HEK293 (cell line): ENCODE measurements at regions not wholly inside any gene's neighbourhood (a gene's known extent, or its start where the extent isn't known, plus 50 kb on each side); places are given as distances from the start of the nearest gene placed in this dataset.

Source experiments
- CTCF ChIA-PET: fragments of 350-600 bp; formaldehyde crosslinking; extraction: SDS; loops from one replicate; lab custom pipeline; 2021; ENCODE audit warnings: antibody characterized with exemption; lab: Yijun Ruan, JAX
- POLR2A ChIA-PET: fragments of 300-600 bp; formaldehyde crosslinking; extraction: SDS; loops from one replicate; lab custom pipeline; 2020; ENCODE audit warnings: antibody characterized with exemption, inconsistent platforms; lab: Yijun Ruan, JAX
- H3K27ac ChIP-seq: fragments of 200-500 bp; sonication (Bioruptor generic); 2 replicates; pipeline ENCODE4 v1.5.1; 2014; ENCODE audit warnings: low read depth, low read length, control low read depth, inconsistent platforms; ENCODE audit errors: extremely low read depth
- H3K36me3 ChIP-seq, 2 experiments: fragments of 200-500 bp in 1 of 2; sonication (Bioruptor generic) in 1 of 2; 1 replicate in 1 of 2; 2 replicates in 1 of 2; pipeline ENCODE4 v1.5.1; 2014 to 2017; ENCODE audit warnings: inconsistent platforms in 2 of 2, low read length in 2 of 2; ENCODE audit not compliant: control insufficient read depth in 2 of 2, insufficient read depth in 1 of 2
- H3K4me1 ChIP-seq: fragments of 200-500 bp; sonication (Bioruptor generic); 2 replicates; pipeline ENCODE4 v1.5.1; 2014; ENCODE audit warnings: mild to moderate bottlenecking, low read length, inconsistent platforms; ENCODE audit not compliant: control insufficient read depth, insufficient read depth
- H3K4me3 ChIP-seq: 2 replicates; pipeline ENCODE4 v1.5.1; 2011; ENCODE audit warnings: low read depth, mild to moderate bottlenecking, control low read depth, low read length, moderate library complexity
- H3K9me3 ChIP-seq: fragments of 200-500 bp; sonication (Bioruptor generic); 2 replicates; pipeline ENCODE4 v1.5.1; 2014; ENCODE audit warnings: low read depth, low read length, inconsistent platforms; ENCODE audit not compliant: control insufficient read depth, insufficient read depth
- EGR2 ChIP-seq: fragments of 450-650 bp; formaldehyde crosslinking; IDR thresholded peaks from 2 replicates; pipeline ENCODE4 v1.5.1; 2016; ENCODE audit warnings: low read depth, missing biosample characterization, missing genetic modification characterization
- KLF8 ChIP-seq: fragments of 450-650 bp; formaldehyde crosslinking; IDR thresholded peaks from 2 replicates; pipeline ENCODE4 v1.5.1; 2016; ENCODE audit warnings: missing biosample characterization, missing genetic modification characterization
- PRDM1 ChIP-seq: fragments of 450-650 bp; formaldehyde crosslinking; IDR thresholded peaks from 2 replicates; pipeline ENCODE4; 2016; ENCODE audit warnings: missing biosample characterization, missing genetic modification characterization
- SP7 ChIP-seq: fragments of 450-650 bp; formaldehyde crosslinking; IDR thresholded peaks from 2 replicates; pipeline ENCODE4 v1.5.1; 2016; ENCODE audit warnings: missing biosample characterization, missing genetic modification characterization
- ZIC2 ChIP-seq: fragments of 450-650 bp; formaldehyde crosslinking; IDR thresholded peaks from 2 replicates; pipeline ENCODE4 v1.5.1; 2016; ENCODE audit warnings: missing biosample characterization, missing genetic modification characterization
- ZNF16 ChIP-seq: fragments of 450-650 bp; formaldehyde crosslinking; IDR thresholded peaks from 2 replicates; pipeline ENCODE4 v1.5.1; 2016; ENCODE audit warnings: low read depth, missing biosample characterization, missing genetic modification characterization
- ZNF184 ChIP-seq: fragments of 450-650 bp; IDR thresholded peaks from 2 replicates; pipeline ENCODE4 v1.5.1; 2018; ENCODE audit warnings: missing biosample characterization, mild to moderate bottlenecking, missing genetic modification characterization
- ZNF2 ChIP-seq: fragments of 450-650 bp; formaldehyde crosslinking; IDR thresholded peaks from 2 replicates; pipeline ENCODE4 v1.5.1; 2016; ENCODE audit warnings: missing biosample characterization, missing genetic modification characterization
- ZNF341 ChIP-seq: fragments of 450-650 bp; formaldehyde crosslinking; IDR thresholded peaks from 2 replicates; pipeline ENCODE4; 2016; ENCODE audit warnings: low read depth, missing biosample characterization, missing genetic modification characterization
- ZNF426 ChIP-seq: fragments of 450-650 bp; formaldehyde crosslinking; IDR thresholded peaks from 2 replicates; pipeline ENCODE4 v1.5.1; 2017; ENCODE audit warnings: missing biosample characterization, missing genetic modification characterization, mild to moderate bottlenecking, inconsistent platforms, moderate library complexity
- ZNF571 ChIP-seq: fragments of 450-650 bp; formaldehyde crosslinking; IDR thresholded peaks from 2 replicates; pipeline ENCODE4 v1.5.0; 2017; ENCODE audit warnings: missing biosample characterization, missing genetic modification characterization
- ZNF600 ChIP-seq: fragments of 450-650 bp; formaldehyde crosslinking; IDR thresholded peaks from 2 replicates; pipeline ENCODE4 v1.5.1; 2016; ENCODE audit warnings: missing biosample characterization, missing genetic modification characterization
- ZNF610 ChIP-seq: fragments of 450-650 bp; formaldehyde crosslinking; IDR thresholded peaks from 2 replicates; pipeline ENCODE4 v1.5.1; 2016; ENCODE audit warnings: missing biosample characterization, missing genetic modification characterization, borderline replicate concordance
- ZNF664 ChIP-seq: fragments of 450-650 bp; formaldehyde crosslinking; IDR thresholded peaks from 2 replicates; pipeline ENCODE4 v1.5.1; 2016; ENCODE audit warnings: missing biosample characterization, missing genetic modification characterization
- ZNF707 ChIP-seq: fragments of 450-650 bp; formaldehyde crosslinking; IDR thresholded peaks from 2 replicates; pipeline ENCODE4 v1.5.1; 2016; ENCODE audit warnings: missing biosample characterization, missing genetic modification characterization
- TF ChIP-seq, protein P1 (sequence below): fragments of 450-650 bp; formaldehyde crosslinking; IDR thresholded peaks from 2 replicates; pipeline ENCODE4 v1.5.1; 2016; ENCODE audit warnings: missing biosample characterization, missing genetic modification characterization
- TF ChIP-seq, protein P2 (sequence below): fragments of 450-650 bp; formaldehyde crosslinking; IDR thresholded peaks from 2 replicates; pipeline ENCODE4 v1.5.1; 2016; ENCODE audit warnings: missing biosample characterization, missing genetic modification characterization
- TF ChIP-seq, protein P3 (sequence below): fragments of 450-650 bp; formaldehyde crosslinking; IDR thresholded peaks from 2 replicates; pipeline ENCODE4 v1.5.1; 2016; ENCODE audit warnings: missing biosample characterization, missing genetic modification characterization, low read depth
- TF ChIP-seq, protein P4 (sequence below): sonication (generic); formaldehyde crosslinking; IDR thresholded peaks from 2 replicates; pipeline ENCODE4 v1.8.1; 2022; ENCODE audit warnings: mild to moderate bottlenecking, moderate library complexity, missing genetic modification reagents
- TF ChIP-seq, protein P5 (sequence below): fragments of 450-650 bp; formaldehyde crosslinking; IDR thresholded peaks from 2 replicates; pipeline ENCODE4 v1.5.1; 2017; ENCODE audit warnings: missing biosample characterization, missing genetic modification characterization

DNA sequence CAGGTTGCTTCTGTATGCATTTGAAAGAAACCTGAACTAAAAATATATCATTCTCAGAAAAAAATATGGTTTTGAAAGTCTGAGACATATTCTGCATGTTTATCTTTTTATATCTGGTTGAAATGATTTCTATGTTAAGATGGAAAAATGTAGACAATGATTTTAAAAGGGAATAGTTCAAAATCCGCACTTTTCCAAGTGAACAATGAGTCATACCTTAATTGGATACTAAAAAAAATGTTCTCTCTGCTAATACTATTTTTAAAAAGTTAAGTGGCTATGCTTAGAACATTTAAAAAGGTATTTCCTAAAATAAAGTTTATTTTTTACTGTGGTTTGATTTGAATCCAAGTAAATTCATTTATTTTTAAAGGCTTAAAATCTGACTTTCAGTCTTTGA lies 801.4 kb downstream of the SLITRK6 start:
- Histone ChIP-seq H3K9me3 (no peaks in the 10 kb centered on the region), H3K36me3 (no peaks in the 10 kb centered on the region), H3K27ac (no peak overlapping the region), H3K4me1 (no peaks in the 10 kb centered on the region), H3K4me3 (no peak overlapping the region)
- POLR2A ChIA-PET, result no interaction called here
- TF ChIP-seq, protein P1, sequence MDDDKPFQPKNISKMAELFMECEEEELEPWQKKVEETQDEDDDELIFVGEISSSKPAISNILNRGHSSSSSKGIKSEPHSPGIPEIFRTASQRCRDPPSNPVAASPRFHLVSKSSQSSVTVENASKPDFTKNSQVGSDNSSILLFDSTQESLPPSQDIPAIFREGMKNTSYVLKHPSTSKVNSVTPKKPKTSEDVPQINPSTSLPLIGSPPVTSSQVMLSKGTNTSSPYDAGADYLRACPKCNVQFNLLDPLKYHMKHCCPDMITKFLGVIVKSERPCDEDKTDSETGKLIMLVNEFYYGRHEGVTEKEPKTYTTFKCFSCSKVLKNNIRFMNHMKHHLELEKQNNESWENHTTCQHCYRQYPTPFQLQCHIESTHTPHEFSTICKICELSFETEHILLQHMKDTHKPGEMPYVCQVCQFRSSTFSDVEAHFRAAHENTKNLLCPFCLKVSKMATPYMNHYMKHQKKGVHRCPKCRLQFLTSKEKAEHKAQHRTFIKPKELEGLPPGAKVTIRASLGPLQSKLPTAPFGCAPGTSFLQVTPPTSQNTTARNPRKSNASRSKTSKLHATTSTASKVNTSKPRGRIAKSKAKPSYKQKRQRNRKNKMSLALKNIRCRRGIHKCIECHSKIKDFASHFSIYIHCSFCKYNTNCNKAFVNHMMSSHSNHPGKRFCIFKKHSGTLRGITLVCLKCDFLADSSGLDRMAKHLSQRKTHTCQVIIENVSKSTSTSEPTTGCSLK (tag by site-specific recombination), result no peak
- TF ChIP-seq SP7 (no peak), PRDM1 (no peak), ZIC2 (no peak), ZNF16 (no peak), ZNF571 (tag by site-specific recombination) (no peak), ZNF426 (tag by site-specific recombination) (no peak)
- TF ChIP-seq, protein P2, sequence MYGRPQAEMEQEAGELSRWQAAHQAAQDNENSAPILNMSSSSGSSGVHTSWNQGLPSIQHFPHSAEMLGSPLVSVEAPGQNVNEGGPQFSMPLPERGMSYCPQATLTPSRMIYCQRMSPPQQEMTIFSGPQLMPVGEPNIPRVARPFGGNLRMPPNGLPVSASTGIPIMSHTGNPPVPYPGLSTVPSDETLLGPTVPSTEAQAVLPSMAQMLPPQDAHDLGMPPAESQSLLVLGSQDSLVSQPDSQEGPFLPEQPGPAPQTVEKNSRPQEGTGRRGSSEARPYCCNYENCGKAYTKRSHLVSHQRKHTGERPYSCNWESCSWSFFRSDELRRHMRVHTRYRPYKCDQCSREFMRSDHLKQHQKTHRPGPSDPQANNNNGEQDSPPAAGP (tag by site-specific recombination), result no peak
- TF ChIP-seq, protein P3, sequence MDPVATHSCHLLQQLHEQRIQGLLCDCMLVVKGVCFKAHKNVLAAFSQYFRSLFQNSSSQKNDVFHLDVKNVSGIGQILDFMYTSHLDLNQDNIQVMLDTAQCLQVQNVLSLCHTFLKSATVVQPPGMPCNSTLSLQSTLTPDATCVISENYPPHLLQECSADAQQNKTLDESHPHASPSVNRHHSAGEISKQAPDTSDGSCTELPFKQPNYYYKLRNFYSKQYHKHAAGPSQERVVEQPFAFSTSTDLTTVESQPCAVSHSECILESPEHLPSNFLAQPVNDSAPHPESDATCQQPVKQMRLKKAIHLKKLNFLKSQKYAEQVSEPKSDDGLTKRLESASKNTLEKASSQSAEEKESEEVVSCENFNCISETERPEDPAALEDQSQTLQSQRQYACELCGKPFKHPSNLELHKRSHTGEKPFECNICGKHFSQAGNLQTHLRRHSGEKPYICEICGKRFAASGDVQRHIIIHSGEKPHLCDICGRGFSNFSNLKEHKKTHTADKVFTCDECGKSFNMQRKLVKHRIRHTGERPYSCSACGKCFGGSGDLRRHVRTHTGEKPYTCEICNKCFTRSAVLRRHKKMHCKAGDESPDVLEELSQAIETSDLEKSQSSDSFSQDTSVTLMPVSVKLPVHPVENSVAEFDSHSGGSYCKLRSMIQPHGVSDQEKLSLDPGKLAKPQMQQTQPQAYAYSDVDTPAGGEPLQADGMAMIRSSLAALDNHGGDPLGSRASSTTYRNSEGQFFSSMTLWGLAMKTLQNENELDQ (tag by site-specific recombination), result no peak
- CTCF ChIA-PET, result no interaction called here

DNA sequence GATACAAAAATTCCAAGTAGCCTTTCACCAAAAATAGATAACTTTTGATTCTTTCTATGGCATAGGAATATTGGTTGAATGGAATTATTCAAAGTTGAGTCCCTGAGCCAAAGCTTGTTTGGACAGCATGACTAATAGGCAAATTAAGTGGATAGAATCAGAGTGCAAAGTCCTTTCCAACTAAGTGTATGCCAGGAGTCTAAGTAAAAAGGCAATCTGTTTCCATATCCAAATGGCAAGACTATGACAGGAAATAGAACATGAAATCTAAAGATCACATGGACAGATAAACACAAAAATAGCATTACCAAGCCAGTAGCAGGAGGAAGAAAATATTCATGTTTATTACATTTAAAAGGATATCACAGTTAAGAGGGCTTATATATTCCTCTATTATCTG lies 804.6 kb downstream of the SLITRK6 start:
- Histone ChIP-seq H3K9me3 (no peaks in the 10 kb centered on the region), H3K4me3 (no peak overlapping the region), H3K36me3 (no peaks in the 10 kb centered on the region), H3K27ac (no peak overlapping the region), H3K4me1 (no peaks in the 10 kb centered on the region)
- POLR2A ChIA-PET, result no interaction called here
- TF ChIP-seq ZNF184 (tag by site-specific recombination) (no peak), ZNF707 (no peak), ZNF664 (no peak), ZNF2 (tag by site-specific recombination) (no peak), ZNF610 (no peak), EGR2 (tag by site-specific recombination) (no peak), SP7 (no peak), ZNF341 (tag by site-specific recombination) (no peak), KLF8 (tag by site-specific recombination) (no peak), ZNF600 (tag by site-specific recombination) (no peak)
- TF ChIP-seq, protein P4, sequence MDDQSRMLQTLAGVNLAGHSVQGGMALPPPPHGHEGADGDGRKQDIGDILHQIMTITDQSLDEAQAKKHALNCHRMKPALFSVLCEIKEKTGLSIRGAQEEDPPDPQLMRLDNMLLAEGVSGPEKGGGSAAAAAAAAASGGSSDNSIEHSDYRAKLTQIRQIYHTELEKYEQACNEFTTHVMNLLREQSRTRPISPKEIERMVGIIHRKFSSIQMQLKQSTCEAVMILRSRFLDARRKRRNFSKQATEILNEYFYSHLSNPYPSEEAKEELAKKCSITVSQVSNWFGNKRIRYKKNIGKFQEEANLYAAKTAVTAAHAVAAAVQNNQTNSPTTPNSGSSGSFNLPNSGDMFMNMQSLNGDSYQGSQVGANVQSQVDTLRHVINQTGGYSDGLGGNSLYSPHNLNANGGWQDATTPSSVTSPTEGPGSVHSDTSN (CRISPR knock-in tag), result no peak
- TF ChIP-seq, protein P3 (tag by site-specific recombination), result no peak
- TF ChIP-seq, protein P5, sequence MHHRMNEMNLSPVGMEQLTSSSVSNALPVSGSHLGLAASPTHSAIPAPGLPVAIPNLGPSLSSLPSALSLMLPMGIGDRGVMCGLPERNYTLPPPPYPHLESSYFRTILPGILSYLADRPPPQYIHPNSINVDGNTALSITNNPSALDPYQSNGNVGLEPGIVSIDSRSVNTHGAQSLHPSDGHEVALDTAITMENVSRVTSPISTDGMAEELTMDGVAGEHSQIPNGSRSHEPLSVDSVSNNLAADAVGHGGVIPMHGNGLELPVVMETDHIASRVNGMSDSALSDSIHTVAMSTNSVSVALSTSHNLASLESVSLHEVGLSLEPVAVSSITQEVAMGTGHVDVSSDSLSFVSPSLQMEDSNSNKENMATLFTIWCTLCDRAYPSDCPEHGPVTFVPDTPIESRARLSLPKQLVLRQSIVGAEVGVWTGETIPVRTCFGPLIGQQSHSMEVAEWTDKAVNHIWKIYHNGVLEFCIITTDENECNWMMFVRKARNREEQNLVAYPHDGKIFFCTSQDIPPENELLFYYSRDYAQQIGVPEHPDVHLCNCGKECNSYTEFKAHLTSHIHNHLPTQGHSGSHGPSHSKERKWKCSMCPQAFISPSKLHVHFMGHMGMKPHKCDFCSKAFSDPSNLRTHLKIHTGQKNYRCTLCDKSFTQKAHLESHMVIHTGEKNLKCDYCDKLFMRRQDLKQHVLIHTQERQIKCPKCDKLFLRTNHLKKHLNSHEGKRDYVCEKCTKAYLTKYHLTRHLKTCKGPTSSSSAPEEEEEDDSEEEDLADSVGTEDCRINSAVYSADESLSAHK, result no peak
- CTCF ChIA-PET, result no interaction called here
